GM12873 (cell line): ENCODE measurements at regions not wholly inside any gene's neighbourhood (a gene's known extent, or its start where the extent isn't known, plus 50 kb on each side); places are given as distances from the start of the nearest gene placed in this dataset.

Experiments
- CTCF ChIP-seq: IDR thresholded peaks from 2 replicates; pipeline ENCODE4 v1.5.1; 2012; ENCODE audit warnings: low read depth, mild to moderate bottlenecking, moderate library complexity, low read length, control low read depth; ENCODE audit not compliant: insufficient read depth; ENCODE audit errors: missing control alignments

- TF ChIP-seq CTCF = no peak
These were observed 118.8 kb upstream of the MAFB start for GRCh38 chr20:40807821-40808170.

- no peak for TF ChIP-seq CTCF
These were observed 119.9 kb upstream of the MAFB start for GRCh38 chr20:40808936-40809335.

GRCh38 chr20:40809361-40809760 is 120.3 kb upstream of the MAFB start:
- no peak for TF ChIP-seq CTCF

- TF ChIP-seq CTCF = no peak
These were observed 121.4 kb upstream of the MAFB start for GRCh38 chr20:40810332-40811000.

GRCh38 chr20:40811004-40811403 is 122.0 kb upstream of the MAFB start:
- TF ChIP-seq CTCF = no peak

- peak; percentile 32 for TF ChIP-seq CTCF
These were observed 122.8 kb upstream of the MAFB start for GRCh38 chr20:40811660-40812414.

GRCh38 chr20:40812415-40812925 is 123.4 kb upstream of the MAFB start:
- TF ChIP-seq CTCF = no peak
